ENCODE measurements at regions not wholly inside any gene's neighbourhood (a gene's known extent, or its start where the extent isn't known, plus 50 kb on each side); places are given as distances from the start of the nearest gene placed in this dataset.

GRCh38 chr1:11596295-11596694, 57.9 kb downstream of the FBXO2 start:
- no peak overlapping the region for H3K4me3 ChIP-seq (ENCODE audit: low read depth, low read length)
- H3K36me3 ChIP-seq (ENCODE audit: control insufficient read depth, insufficient read depth, low read length) = no peaks in the 10 kb centered on the region
- TF ChIP-seq CTCF (IDR thresholded peaks at IDR 0.05; ENCODE audit: insufficient read depth, low read length, severe bottlenecking) = no peak
- no peak for DNase-seq (ENCODE audit: low read depth)
- no peak for FAIRE-seq
- no peaks in the 10 kb centered on the region for H3K27me3 ChIP-seq (ENCODE audit: control insufficient read depth, insufficient read depth, low read length)

- Histone ChIP-seq H3K4me3 (ENCODE audit: low read depth, low read length) (no peak overlapping the region), H3K36me3 (ENCODE audit: control insufficient read depth, insufficient read depth, low read length) (no peaks in the 10 kb centered on the region), H3K27me3 (ENCODE audit: control insufficient read depth, insufficient read depth, low read length) (no peaks in the 10 kb centered on the region)
- DNase-seq (ENCODE audit: low read depth) (no peak), FAIRE-seq (no peak)
- no peak for TF ChIP-seq CTCF (IDR thresholded peaks at IDR 0.05; ENCODE audit: insufficient read depth, low read length, severe bottlenecking)
Measured at GRCh38 chr1:11595285-11595684, 58.9 kb downstream of the FBXO2 start.

- no peak for TF ChIP-seq CTCF (IDR thresholded peaks at IDR 0.05; ENCODE audit: insufficient read depth, low read length, severe bottlenecking)
- no peak for DNase-seq (ENCODE audit: low read depth)
- Histone ChIP-seq H3K27me3 (ENCODE audit: control insufficient read depth, insufficient read depth, low read length) (no peaks in the 10 kb centered on the region), H3K36me3 (ENCODE audit: control insufficient read depth, insufficient read depth, low read length) (no peaks in the 10 kb centered on the region), H3K4me3 (ENCODE audit: low read depth, low read length) (no peak overlapping the region)
- no peak for FAIRE-seq
Measured at GRCh38 chr1:11594625-11595024, 59.6 kb downstream of the FBXO2 start.

- H3K27me3 ChIP-seq (ENCODE audit: control insufficient read depth, insufficient read depth, low read length) = no peaks in the 10 kb centered on the region
- FAIRE-seq = peak; percentile 36
- TF ChIP-seq CTCF (IDR thresholded peaks at IDR 0.05; ENCODE audit: insufficient read depth, low read length, severe bottlenecking) = peak; percentile 34
Measured at GRCh38 chr1:11594222-11594621, 60.0 kb downstream of the FBXO2 start.

GRCh38 chr1:11592752-11593151, 61.5 kb downstream of the FBXO2 start:
- DNase-seq (ENCODE audit: low read depth) = no peak
- Histone ChIP-seq H3K4me3 (ENCODE audit: low read depth, low read length) (no peak overlapping the region), H3K27me3 (ENCODE audit: control insufficient read depth, insufficient read depth, low read length) (no peaks in the 10 kb centered on the region), H3K36me3 (ENCODE audit: control insufficient read depth, insufficient read depth, low read length) (no peaks in the 10 kb centered on the region)
- no peak for FAIRE-seq
- TF ChIP-seq CTCF (IDR thresholded peaks at IDR 0.05; ENCODE audit: insufficient read depth, low read length, severe bottlenecking) = no peak

More at GRCh38 chr1:11594222-11594621, 60.0 kb downstream of the FBXO2 start:
- Histone ChIP-seq H3K36me3 (ENCODE audit: control insufficient read depth, insufficient read depth, low read length) (no peaks in the 10 kb centered on the region), H3K4me3 (ENCODE audit: low read depth, low read length) (no peak overlapping the region)
- DNase-seq (ENCODE audit: low read depth) = peak; percentile 31

- TF ChIP-seq CTCF (IDR thresholded peaks at IDR 0.05; ENCODE audit: insufficient read depth, low read length, severe bottlenecking) = no peak
- H3K27me3 ChIP-seq (ENCODE audit: control insufficient read depth, insufficient read depth, low read length) = no peaks in the 10 kb centered on the region
- no peak for FAIRE-seq
Measured at GRCh38 chr1:11590395-11590794, 63.8 kb downstream of the FBXO2 start.

More at GRCh38 chr1:11590395-11590794, 63.8 kb downstream of the FBXO2 start:
- no peak for DNase-seq (ENCODE audit: low read depth)
- no peaks in the 10 kb centered on the region for H3K36me3 ChIP-seq (ENCODE audit: control insufficient read depth, insufficient read depth, low read length)
- no peak overlapping the region for H3K4me3 ChIP-seq (ENCODE audit: low read depth, low read length)

Data from bronchial epithelial cell (primary cell).